ENCODE measurements at regions not wholly inside any gene's neighbourhood (a gene's known extent, or its start where the extent isn't known, plus 50 kb on each side); places are given as distances from the start of the nearest gene placed in this dataset.
"Not testable (repeated sequence)": the region's sequence is repeated elsewhere in the genome, so short reads cannot be mapped to it uniquely, and the experiment has no call there.

DNA sequence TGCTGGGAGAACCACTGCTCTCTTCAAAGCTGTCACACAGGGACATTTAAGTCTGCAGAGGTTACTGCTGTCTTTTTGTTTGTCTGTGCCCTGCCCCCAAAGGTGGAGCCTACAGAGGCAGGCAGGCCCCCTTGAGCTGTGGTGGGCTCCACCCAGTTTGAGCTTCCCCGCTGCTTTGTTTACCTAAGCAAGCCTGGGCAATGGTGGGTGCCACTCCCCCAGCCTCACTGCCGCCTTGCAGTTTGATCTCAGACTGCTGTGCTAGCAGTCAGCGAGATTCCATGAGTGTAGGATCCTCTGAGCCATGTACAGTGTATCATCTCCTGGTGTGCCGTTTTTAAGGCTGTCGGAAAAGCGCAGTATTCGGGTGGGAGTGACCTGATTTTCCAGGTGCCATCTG is 784.0 kb downstream of the LUZP2 start:
- not testable (repeated sequence) for DNase-seq (ENCODE audit: low read depth, low spot score)

DNA sequence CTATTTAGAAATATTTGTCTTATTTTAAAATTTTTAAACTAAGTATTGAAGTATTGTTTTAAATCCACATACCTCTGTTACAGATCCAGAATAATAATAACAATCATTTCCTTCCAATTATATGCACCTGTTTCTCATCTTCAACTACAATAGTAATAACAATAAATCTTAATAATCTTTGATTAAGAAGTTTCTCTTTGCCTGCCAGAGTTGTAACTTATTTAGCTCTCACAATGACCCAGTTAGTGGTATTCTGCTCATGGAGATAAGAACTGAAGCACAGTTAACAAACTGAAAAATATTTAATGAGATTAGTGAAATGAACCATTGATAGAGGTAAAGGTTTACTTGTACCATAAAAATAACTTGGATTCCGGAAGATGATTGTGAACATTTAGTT is 796.3 kb downstream of the LUZP2 start:
- DNase-seq (ENCODE audit: low read depth, low spot score): no peak
- in situ Hi-C loops (cut with HindIII; ENCODE audit: low pct_unique_long_range_greater_than_20kb, low sequenced_read_pairs): no loop called here

More for the DNA sequence above, 784.0 kb downstream of the LUZP2 start:
- in situ Hi-C loops (cut with HindIII; ENCODE audit: low pct_unique_long_range_greater_than_20kb, low sequenced_read_pairs): not testable (repeated sequence)

GRCh38 chr11:25298450-25298849 is 801.6 kb downstream of the LUZP2 start:
- in situ Hi-C loops (cut with HindIII; ENCODE audit: low pct_unique_long_range_greater_than_20kb, low sequenced_read_pairs): no loop called here
- no peak for DNase-seq (ENCODE audit: low read depth, low spot score)

GRCh38 chr11:25309818-25310217 is 813.0 kb downstream of the LUZP2 start:
- in situ Hi-C loops (cut with HindIII; ENCODE audit: low pct_unique_long_range_greater_than_20kb, low sequenced_read_pairs): no loop called here
- no peak for DNase-seq (ENCODE audit: low read depth, low spot score)

DNA sequence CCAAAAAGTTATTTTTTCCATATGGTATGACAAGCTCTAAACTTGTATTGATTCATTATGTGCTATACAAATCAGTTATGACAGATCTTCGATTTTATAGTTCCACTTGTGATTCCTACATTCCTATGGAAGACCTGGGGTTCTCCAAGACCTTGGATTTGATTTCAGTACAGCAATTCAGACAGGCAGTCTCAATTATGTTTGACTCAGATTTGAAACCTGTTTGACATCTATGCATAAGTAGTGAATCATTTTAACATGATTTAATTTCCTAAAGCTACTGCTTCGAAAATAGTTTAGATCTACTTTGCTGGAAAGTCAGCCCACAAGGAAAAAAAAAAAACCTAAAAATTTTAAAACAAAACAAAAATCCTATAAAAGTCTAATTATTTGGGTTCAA is 820.4 kb downstream of the LUZP2 start:
- in situ Hi-C loops (cut with HindIII; ENCODE audit: low pct_unique_long_range_greater_than_20kb, low sequenced_read_pairs): no loop called here
- DNase-seq (ENCODE audit: low read depth, low spot score): no peak

DNA sequence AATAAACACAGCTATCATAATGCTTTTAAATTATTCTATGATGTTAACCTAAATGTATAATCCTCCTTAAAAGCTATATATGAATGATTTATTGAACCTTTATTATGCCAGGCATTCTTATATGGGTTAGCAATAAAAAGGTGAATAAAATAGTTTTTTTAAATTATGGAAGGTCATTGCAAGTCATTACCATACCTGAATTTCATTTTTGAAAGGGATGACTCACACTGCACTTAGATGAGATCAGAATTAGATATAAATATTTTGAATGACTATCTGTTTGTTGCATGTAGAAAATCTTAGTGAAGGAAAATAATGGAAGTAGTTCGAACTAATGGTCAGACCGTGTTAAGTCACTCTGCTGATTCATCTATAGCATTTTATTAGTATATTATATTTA is 822.3 kb downstream of the LUZP2 start:
- no peak for DNase-seq (ENCODE audit: low read depth, low spot score)
- in situ Hi-C loops (cut with HindIII; ENCODE audit: low pct_unique_long_range_greater_than_20kb, low sequenced_read_pairs): no loop called here

GRCh38 chr11:25327656-25328055 is 830.8 kb downstream of the LUZP2 start:
- in situ Hi-C loops (cut with HindIII; ENCODE audit: low pct_unique_long_range_greater_than_20kb, low sequenced_read_pairs): no loop called here
- DNase-seq (ENCODE audit: low read depth, low spot score): no peak

- in situ Hi-C loops (cut with HindIII; ENCODE audit: low pct_unique_long_range_greater_than_20kb, low sequenced_read_pairs): no loop called here
- DNase-seq (ENCODE audit: low read depth, low spot score): no peak
Observed at GRCh38 chr11:25339281-25339680, 842.4 kb downstream of the LUZP2 start.

GRCh38 chr11:25349537-25349936 is 852.7 kb downstream of the LUZP2 start:
- in situ Hi-C loops (cut with HindIII; ENCODE audit: low pct_unique_long_range_greater_than_20kb, low sequenced_read_pairs): no loop called here
- no peak for DNase-seq (ENCODE audit: low read depth, low spot score)

DNA sequence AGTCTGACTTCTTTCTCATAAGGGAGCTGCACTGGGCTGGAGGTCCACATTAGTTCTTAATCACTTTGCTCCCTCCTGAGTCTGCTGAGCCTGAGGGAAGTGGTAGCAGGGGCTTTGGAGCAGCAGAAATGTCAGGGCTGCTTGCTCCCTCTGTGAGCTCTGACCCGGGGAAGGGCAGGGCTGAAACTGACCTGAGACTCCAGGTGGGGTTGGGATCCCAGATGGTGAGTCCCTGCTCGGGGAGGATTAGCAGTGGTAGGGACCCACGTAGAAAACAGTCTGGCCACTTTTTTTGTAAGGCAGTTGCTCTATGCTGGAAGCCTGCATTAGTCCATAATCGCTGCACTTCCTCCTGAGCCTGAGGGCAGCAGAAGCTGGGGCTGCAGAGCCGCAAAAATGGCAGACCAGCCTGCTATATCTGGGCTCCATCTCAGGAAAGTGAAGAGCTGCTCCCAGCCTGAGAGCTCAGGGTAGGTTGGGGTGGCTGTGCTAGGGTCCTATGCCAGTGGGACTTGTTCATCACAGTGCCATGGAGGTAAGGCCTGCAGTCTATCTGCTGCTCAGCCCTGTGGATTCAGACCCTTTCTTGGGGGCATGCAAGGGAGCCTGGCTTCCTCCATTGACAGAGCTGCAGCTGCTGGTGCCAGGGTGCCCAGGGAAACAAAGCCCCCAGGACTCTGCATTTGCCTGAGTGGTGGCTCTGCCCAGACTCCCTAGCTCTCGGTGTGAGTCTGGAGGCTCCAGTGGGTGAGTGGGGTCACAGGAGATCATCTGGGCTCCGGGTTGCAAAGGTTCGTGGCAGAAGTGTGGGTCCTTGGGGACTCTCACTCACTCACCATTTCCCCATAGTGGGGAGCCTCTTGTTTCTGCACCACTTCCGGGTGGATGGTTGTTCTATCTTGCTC is 854.3 kb downstream of the LUZP2 start:
- in situ Hi-C loops (cut with HindIII; ENCODE audit: low pct_unique_long_range_greater_than_20kb, low sequenced_read_pairs): no loop called here

DNA sequence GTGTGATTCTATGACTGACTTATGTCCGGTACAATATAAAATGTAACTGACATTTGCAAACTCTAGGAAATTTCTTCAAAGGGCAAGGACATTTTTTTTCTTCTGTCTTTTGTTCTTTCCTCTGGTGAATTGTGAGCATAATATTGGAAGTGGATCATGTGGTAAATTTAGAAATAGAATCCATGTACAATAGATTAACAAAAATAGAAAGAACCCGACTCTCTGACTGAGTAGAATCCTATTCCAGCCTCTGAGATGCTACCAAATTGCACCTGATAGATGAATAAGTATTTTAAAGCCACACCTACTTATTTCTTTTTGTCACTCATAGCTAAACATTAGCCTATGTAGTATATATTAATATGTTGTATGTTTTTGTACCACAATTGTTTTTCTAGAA is 860.3 kb downstream of the LUZP2 start:
- in situ Hi-C loops (cut with HindIII; ENCODE audit: low pct_unique_long_range_greater_than_20kb, low sequenced_read_pairs): no loop called here
- no peak for DNase-seq (ENCODE audit: low read depth, low spot score)

More for the DNA sequence above, 854.3 kb downstream of the LUZP2 start:
- DNase-seq (ENCODE audit: low read depth, low spot score): no peak

DNA sequence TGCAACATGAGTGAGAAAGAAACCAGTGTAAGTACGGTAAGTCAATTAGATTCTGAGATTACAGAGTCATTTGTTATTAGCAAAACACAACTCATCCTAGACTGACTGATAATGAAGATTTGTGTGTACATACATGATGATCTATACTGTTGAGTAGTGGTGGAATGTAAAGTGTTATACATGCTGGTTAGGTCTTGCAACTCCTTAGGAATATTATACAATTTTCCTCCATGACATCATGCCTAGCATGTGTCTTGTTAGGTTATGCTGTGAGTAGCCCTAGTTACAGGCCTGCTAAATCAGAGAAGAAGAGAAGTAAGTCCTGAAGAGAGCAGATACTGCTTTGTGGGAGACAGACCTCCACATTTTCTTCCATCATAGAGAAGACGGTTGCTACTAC is 880.6 kb downstream of the LUZP2 start:
- DNase-seq (ENCODE audit: low read depth, low spot score): no peak
- in situ Hi-C loops (cut with HindIII; ENCODE audit: low pct_unique_long_range_greater_than_20kb, low sequenced_read_pairs): no loop called here

DNA sequence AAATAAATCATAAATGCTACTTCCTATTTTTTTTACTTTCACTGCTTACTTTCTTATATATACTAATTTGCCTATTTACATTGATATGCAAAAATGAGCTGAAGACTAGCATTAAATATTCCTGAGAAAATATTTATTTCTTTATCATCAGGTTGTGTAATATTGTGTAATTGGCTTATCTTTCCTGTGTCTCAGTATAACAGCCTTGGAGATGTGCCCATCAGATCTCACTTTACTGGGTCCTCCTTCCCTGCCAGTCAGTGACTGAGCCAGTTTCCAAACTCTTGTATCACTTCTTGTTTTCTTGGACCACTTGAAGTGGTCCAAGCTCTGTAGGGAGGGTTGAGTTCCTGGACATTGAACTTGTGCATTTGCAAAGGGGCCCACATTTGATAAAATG is 900.0 kb downstream of the LUZP2 start:
- no peak for DNase-seq (ENCODE audit: low read depth, low spot score)
- in situ Hi-C loops (cut with HindIII; ENCODE audit: low pct_unique_long_range_greater_than_20kb, low sequenced_read_pairs): no loop called here

GRCh38 chr11:25408146-25408545 is 911.3 kb downstream of the LUZP2 start:
- in situ Hi-C loops (cut with HindIII; ENCODE audit: low pct_unique_long_range_greater_than_20kb, low sequenced_read_pairs): no loop called here
- no peak for DNase-seq (ENCODE audit: low read depth, low spot score)

DNA sequence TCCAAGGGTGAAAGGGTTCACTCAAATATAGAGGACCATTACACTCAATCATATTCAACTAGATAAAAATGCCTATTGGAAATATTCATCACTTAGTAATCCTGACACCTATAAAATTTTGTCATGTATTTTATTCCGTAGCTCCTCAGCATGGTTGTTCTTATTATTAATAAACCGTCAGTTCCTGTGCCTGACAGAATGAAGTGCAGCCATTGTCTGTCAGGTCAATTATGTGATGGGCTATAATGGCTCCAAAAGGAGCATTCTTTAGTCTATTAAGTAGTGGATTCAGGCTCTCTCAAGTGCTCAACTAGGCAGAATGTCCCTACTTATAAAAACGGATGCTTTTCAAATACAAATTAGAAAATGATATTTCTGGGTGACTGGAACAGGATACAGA is 916.1 kb upstream of the ANO3 start:
- in situ Hi-C loops (cut with HindIII; ENCODE audit: low pct_unique_long_range_greater_than_20kb, low sequenced_read_pairs): no loop called here
- no peak for DNase-seq (ENCODE audit: low read depth, low spot score)

DNA sequence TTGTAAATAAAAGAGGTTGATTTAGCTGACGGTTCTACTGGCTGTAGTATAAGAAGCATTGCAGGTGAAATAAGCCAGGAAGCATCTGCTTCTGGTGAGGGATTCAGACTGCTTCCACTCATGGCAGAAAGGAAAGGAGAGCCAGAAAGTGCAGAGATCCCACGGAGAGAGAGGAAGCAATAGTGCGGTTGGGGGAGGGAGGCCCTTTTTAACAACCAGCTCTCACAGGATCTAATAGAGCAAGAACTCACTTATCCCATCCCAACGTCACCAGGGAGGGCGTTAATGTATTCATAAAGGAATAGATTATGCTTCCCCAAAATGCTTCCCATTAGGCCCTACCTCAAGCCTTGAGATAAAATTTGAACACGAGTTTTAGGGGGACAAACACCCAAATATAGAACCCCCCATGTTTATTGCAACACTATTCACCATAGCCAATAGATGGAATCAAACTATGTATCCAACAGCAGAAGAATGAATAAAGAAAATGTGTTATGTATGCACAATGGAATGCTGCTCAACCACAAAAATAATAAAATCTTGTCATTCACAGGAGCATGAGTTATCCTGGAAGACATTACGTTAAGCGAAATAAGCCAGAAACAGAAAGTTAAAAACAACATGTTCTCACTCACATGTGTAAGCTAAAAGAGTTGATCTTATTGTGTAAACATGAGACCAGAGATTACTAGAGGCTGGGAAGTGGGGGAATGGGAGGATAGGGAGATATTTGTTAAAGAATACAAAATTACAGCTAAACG is 908.3 kb upstream of the ANO3 start:
- in situ Hi-C loops (cut with HindIII; ENCODE audit: low pct_unique_long_range_greater_than_20kb, low sequenced_read_pairs): no loop called here
- no peak for DNase-seq (ENCODE audit: low read depth, low spot score)

- in situ Hi-C loops (cut with HindIII; ENCODE audit: low pct_unique_long_range_greater_than_20kb, low sequenced_read_pairs): no loop called here
- no peak for DNase-seq (ENCODE audit: low read depth, low spot score)
Observed at GRCh38 chr11:25432376-25432775, 899.6 kb upstream of the ANO3 start.

GRCh38 chr11:25435197-25435596 is 896.7 kb upstream of the ANO3 start:
- no peak for DNase-seq (ENCODE audit: low read depth, low spot score)
- in situ Hi-C loops (cut with HindIII; ENCODE audit: low pct_unique_long_range_greater_than_20kb, low sequenced_read_pairs): no loop called here

- in situ Hi-C loops (cut with HindIII; ENCODE audit: low pct_unique_long_range_greater_than_20kb, low sequenced_read_pairs): no loop called here
Observed at GRCh38 chr11:25436326-25436725, 895.6 kb upstream of the ANO3 start.

More at GRCh38 chr11:25436326-25436725, 895.6 kb upstream of the ANO3 start:
- DNase-seq (ENCODE audit: low read depth, low spot score): no peak
